ENCODE measurements at regions not wholly inside any gene's neighbourhood (a gene's known extent, or its start where the extent isn't known, plus 50 kb on each side); places are given as distances from the start of the nearest gene placed in this dataset.

GRCh38 chr22:49380095-49380827 is 447.4 kb downstream of the BRD1 start:
- TF ChIP-seq, protein P1, sequence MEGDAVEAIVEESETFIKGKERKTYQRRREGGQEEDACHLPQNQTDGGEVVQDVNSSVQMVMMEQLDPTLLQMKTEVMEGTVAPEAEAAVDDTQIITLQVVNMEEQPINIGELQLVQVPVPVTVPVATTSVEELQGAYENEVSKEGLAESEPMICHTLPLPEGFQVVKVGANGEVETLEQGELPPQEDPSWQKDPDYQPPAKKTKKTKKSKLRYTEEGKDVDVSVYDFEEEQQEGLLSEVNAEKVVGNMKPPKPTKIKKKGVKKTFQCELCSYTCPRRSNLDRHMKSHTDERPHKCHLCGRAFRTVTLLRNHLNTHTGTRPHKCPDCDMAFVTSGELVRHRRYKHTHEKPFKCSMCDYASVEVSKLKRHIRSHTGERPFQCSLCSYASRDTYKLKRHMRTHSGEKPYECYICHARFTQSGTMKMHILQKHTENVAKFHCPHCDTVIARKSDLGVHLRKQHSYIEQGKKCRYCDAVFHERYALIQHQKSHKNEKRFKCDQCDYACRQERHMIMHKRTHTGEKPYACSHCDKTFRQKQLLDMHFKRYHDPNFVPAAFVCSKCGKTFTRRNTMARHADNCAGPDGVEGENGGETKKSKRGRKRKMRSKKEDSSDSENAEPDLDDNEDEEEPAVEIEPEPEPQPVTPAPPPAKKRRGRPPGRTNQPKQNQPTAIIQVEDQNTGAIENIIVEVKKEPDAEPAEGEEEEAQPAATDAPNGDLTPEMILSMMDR (IDR thresholded peaks at IDR 0.05): no peak
- no peak for TF ChIP-seq ZFX (IDR thresholded peaks at IDR 0.05; ENCODE audit: borderline replicate concordance)
